ENCODE measurements at regions not wholly inside any gene's neighbourhood (a gene's known extent, or its start where the extent isn't known, plus 50 kb on each side); places are given as distances from the start of the nearest gene placed in this dataset.

DNA sequence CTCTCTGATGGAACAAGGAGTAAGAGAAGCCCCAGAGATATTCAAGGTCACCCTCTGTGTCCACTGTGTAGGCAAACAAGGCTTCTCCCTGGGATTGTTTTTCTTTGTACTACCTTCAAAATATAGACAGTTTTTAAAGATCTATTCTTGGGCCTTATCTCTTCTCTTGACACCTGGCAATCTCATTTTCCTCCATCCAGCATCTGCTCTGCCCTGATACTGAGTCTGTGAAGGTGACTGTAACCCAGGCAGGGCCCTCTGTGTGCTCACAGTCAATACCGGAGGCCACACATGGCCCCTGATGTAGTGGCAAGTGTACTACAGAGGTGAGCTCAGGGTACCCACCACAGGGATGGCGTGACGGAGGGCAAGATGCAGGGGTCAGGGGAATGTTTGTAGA lies 221.1 kb downstream of the SNX10 start:
- Histone ChIP-seq H3K79me2 (ENCODE audit: low read length) (no peaks in the 10 kb centered on the region), H3K27me3 (ENCODE audit: low read length) (no peaks in the 10 kb centered on the region), H3K4me3 (ENCODE audit: low read length) (no peak overlapping the region), H3K9me3 (ENCODE audit: low read length) (no peaks in the 10 kb centered on the region), H3K36me3 (ENCODE audit: low read depth, low read length) (no peaks in the 10 kb centered on the region), H3K9me2 (replicated peaks; ENCODE audit: low read length) (no peaks in the 10 kb centered on the region), H3K4me2 (ENCODE audit: low read length) (no peak overlapping the region), H3K4me1 (ENCODE audit: insufficient read depth, low read length) (peaks cover 11% of the 10 kb centered on the region; the same call in 1 of the 2 replicates), H3K27ac (ENCODE audit: low read length) (no peak overlapping the region), H4K20me1 (ENCODE audit: low read length) (no peaks in the 10 kb centered on the region), H3F3A (ENCODE audit: low read length, unreplicated experiment) (no peaks in the 10 kb centered on the region), H3K9ac (ENCODE audit: low read length) (no peak overlapping the region), H2AFZ (ENCODE audit: low read length) (no peak overlapping the region)
- DNase-seq (no peak), ATAC-seq (no peak)
- ChIA-PET CTCF (no interaction called here), POLR2A (ENCODE audit: unreplicated experiment) (no interaction called here)
- BruUV-seq (replicated peaks): no TSS peak
- intact Hi-C loops (cut with micrococcal nuclease): no loop called here
- TF ChIP-seq EZH2 (IDR thresholded peaks at IDR 0.05; ENCODE audit: low read length, unreplicated experiment) (no peak), EZH2phosphoT487 (IDR thresholded peaks at IDR 0.05; ENCODE audit: borderline replicate concordance, low read length) (no peak)
- TF ChIP-seq, protein P1, sequence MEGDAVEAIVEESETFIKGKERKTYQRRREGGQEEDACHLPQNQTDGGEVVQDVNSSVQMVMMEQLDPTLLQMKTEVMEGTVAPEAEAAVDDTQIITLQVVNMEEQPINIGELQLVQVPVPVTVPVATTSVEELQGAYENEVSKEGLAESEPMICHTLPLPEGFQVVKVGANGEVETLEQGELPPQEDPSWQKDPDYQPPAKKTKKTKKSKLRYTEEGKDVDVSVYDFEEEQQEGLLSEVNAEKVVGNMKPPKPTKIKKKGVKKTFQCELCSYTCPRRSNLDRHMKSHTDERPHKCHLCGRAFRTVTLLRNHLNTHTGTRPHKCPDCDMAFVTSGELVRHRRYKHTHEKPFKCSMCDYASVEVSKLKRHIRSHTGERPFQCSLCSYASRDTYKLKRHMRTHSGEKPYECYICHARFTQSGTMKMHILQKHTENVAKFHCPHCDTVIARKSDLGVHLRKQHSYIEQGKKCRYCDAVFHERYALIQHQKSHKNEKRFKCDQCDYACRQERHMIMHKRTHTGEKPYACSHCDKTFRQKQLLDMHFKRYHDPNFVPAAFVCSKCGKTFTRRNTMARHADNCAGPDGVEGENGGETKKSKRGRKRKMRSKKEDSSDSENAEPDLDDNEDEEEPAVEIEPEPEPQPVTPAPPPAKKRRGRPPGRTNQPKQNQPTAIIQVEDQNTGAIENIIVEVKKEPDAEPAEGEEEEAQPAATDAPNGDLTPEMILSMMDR (conservative IDR thresholded peaks at IDR 0.05; ENCODE audit: low read depth, low read length): no peak

DNA sequence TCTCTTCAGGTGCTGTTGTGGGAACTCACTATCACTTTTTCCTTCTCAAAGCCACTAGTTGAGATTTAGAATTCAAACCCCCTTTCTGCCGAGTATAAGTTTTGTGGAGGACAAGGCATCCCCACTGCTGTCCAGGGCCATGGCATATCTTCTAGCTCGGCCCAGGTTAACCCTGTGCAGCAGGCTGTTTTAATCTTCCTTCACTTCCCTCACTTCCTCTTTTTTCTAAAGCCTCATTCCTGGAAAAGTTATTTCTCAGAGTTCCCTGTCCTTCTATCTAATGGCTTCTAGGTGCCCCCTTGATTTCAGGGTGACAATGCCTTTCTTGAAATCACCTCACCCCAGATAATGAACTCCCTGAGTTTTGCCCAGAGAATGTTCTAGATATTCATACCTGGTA lies 222.3 kb downstream of the SNX10 start:
- TF ChIP-seq EZH2 (IDR thresholded peaks at IDR 0.05; ENCODE audit: low read length, unreplicated experiment) (no peak), EZH2phosphoT487 (IDR thresholded peaks at IDR 0.05; ENCODE audit: borderline replicate concordance, low read length) (no peak)
- ATAC-seq: no peak
- peaks cover 3% of the 10 kb centered on the region; the same call in 1 of the 2 replicates for H3K4me1 ChIP-seq (ENCODE audit: insufficient read depth, low read length)
- no peak overlapping the region for H3K4me3 ChIP-seq (ENCODE audit: low read length)
- intact Hi-C loops (cut with micrococcal nuclease): no loop called here
- DNase-seq: no peak
- ChIA-PET POLR2A (ENCODE audit: unreplicated experiment) (no interaction called here), CTCF (no interaction called here)
- no peaks in the 10 kb centered on the region for H3K27me3 ChIP-seq (ENCODE audit: low read length)
- no peaks in the 10 kb centered on the region for H4K20me1 ChIP-seq (ENCODE audit: low read length)
- H3K4me2 ChIP-seq (ENCODE audit: low read length): no peak overlapping the region
- H3K36me3 ChIP-seq (ENCODE audit: low read depth, low read length): no peaks in the 10 kb centered on the region
- H2AFZ ChIP-seq (ENCODE audit: low read length): no peak overlapping the region
- no peak overlapping the region for H3K9ac ChIP-seq (ENCODE audit: low read length)
- no peaks in the 10 kb centered on the region for H3K9me3 ChIP-seq (ENCODE audit: low read length)
- no peaks in the 10 kb centered on the region for H3K9me2 ChIP-seq (replicated peaks; ENCODE audit: low read length)
- BruUV-seq (replicated peaks): no TSS peak
- H3K27ac ChIP-seq (ENCODE audit: low read length): no peak overlapping the region
- H3K79me2 ChIP-seq (ENCODE audit: low read length): no peaks in the 10 kb centered on the region
- no peaks in the 10 kb centered on the region for H3F3A ChIP-seq (ENCODE audit: low read length, unreplicated experiment)

DNA sequence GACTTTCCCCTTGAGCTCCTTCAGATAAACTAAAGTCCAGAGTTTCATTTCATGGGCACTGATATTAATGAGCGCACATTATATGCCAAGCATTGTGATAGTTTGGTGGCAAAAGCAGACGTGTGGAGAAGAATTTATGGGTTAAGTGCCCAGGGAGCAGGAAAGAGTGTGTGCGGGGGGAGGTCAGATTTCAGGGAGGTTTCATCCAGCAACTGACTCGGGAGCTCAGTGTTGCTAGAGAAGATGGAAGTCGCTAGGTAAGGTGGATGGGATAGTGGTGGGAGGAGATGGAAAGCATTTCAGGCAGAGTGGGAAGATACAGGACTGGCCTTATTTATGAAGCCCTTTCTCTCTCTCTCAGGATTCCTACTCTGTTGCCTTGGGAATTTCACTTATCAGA lies 223.0 kb downstream of the SNX10 start:
- no TSS peak for BruUV-seq (replicated peaks)
- ChIA-PET CTCF (no interaction called here), POLR2A (ENCODE audit: unreplicated experiment) (no interaction called here)
- intact Hi-C loops (cut with micrococcal nuclease): no loop called here
- H3K9me2 ChIP-seq (replicated peaks; ENCODE audit: low read length): no peaks in the 10 kb centered on the region
- H3K27me3 ChIP-seq (ENCODE audit: low read length): no peaks in the 10 kb centered on the region
- no peaks in the 10 kb centered on the region for H3K36me3 ChIP-seq (ENCODE audit: low read depth, low read length)
- no peaks in the 10 kb centered on the region for H3K9me3 ChIP-seq (ENCODE audit: low read length)
- H3K9ac ChIP-seq (ENCODE audit: low read length): no peak overlapping the region
- no peaks in the 10 kb centered on the region for H3K4me1 ChIP-seq (ENCODE audit: insufficient read depth, low read length)
- H2AFZ ChIP-seq (ENCODE audit: low read length): no peak overlapping the region
- H3F3A ChIP-seq (ENCODE audit: low read length, unreplicated experiment): no peaks in the 10 kb centered on the region
- no peak overlapping the region for H3K4me3 ChIP-seq (ENCODE audit: low read length)
- no peak for TF ChIP-seq EZH2 (IDR thresholded peaks at IDR 0.05; ENCODE audit: low read length, unreplicated experiment)
- TF ChIP-seq, protein P1 (conservative IDR thresholded peaks at IDR 0.05; ENCODE audit: low read depth, low read length): no peak
- no peak for TF ChIP-seq EZH2phosphoT487 (IDR thresholded peaks at IDR 0.05; ENCODE audit: borderline replicate concordance, low read length)
- no peaks in the 10 kb centered on the region for H4K20me1 ChIP-seq (ENCODE audit: low read length)
- no peak for ATAC-seq
- no peak overlapping the region for H3K4me2 ChIP-seq (ENCODE audit: low read length)
- no peaks in the 10 kb centered on the region for H3K79me2 ChIP-seq (ENCODE audit: low read length)
- DNase-seq: no peak
- H3K27ac ChIP-seq (ENCODE audit: low read length): no peak overlapping the region

Measured in PC-3 (cell line).